B cell (primary cell): ENCODE measurements at regions not wholly inside any gene's neighbourhood (a gene's known extent, or its start where the extent isn't known, plus 50 kb on each side); places are given as distances from the start of the nearest gene placed in this dataset.

Source experiments
- EZH2 ChIP-seq: IDR thresholded peaks from 2 replicates; pipeline ENCODE4 v1.6.1; 2012; ENCODE audit warnings: borderline replicate concordance, low read depth, mild to moderate bottlenecking, moderate library complexity, low read length; ENCODE audit not compliant: insufficient read depth, poor library complexity, severe bottlenecking
- TF ChIP-seq, protein P1 (sequence below): fragments of 200-600 bp; IDR thresholded peaks from one replicate; pipeline ENCODE4 v1.8.0; 2022; ENCODE audit warnings: antibody characterized with exemption, mild to moderate bottlenecking

DNA sequence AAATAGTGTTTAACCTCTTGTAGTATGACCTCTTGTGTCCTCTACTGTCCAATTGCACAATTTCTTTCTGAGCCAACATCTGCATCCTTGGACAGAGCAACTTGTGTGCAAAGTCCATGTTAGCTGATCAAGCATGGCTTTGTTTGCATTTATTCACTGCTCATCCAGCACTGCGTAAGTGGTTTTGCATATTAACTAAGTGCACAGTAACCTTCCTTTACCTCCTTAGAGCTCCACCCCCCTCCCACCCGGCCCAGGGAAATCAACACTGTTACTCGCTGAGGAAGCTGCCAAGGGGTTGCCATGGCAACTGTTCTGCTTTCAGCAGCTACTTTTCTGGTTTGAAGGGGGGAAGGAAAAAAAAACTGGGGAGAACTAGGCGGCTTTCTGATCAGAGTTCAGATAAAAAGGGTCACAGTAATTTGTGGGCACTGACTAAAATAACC lies 153.5 kb upstream of the KLF12 start:
- TF ChIP-seq EZH2, result no peak
- TF ChIP-seq, protein P1, sequence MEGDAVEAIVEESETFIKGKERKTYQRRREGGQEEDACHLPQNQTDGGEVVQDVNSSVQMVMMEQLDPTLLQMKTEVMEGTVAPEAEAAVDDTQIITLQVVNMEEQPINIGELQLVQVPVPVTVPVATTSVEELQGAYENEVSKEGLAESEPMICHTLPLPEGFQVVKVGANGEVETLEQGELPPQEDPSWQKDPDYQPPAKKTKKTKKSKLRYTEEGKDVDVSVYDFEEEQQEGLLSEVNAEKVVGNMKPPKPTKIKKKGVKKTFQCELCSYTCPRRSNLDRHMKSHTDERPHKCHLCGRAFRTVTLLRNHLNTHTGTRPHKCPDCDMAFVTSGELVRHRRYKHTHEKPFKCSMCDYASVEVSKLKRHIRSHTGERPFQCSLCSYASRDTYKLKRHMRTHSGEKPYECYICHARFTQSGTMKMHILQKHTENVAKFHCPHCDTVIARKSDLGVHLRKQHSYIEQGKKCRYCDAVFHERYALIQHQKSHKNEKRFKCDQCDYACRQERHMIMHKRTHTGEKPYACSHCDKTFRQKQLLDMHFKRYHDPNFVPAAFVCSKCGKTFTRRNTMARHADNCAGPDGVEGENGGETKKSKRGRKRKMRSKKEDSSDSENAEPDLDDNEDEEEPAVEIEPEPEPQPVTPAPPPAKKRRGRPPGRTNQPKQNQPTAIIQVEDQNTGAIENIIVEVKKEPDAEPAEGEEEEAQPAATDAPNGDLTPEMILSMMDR, result no peak
